ENCODE measurements at regions not wholly inside any gene's neighbourhood (a gene's known extent, or its start where the extent isn't known, plus 50 kb on each side); places are given as distances from the start of the nearest gene placed in this dataset.
"Not testable (repeated sequence)": the region's sequence is repeated elsewhere in the genome, so short reads cannot be mapped to it uniquely, and the experiment has no call there.

DNA sequence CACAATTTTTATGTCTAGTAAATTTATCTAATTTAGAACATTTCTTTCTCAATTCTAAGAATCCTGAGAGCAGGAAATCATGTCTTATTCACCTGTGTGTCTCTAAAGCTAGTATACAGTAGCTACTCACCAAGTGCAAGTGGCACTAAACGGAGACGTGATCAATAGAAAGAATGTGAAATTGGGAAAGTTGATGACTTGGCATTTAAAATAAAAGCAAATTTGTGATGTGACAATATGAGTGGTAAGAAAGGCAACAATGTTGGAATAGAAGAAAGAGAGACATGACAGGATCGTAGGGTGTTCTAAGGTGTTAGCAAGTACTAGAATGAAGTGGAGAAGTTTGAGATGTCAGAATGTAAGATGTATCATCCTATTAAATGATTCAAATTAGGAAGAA is 725.9 kb downstream of the BCKDHB start:
- no peaks in the 10 kb centered on the region for H3K4me1 Mint-ChIP-seq
- peaks cover 6% of the 10 kb centered on the region for H3K9me3 Mint-ChIP-seq
- DNase-seq (ENCODE audit: low spot score in 2 of 2) (no peak), ATAC-seq (replicated peaks; ENCODE audit: extremely low read depth, poor library complexity, severe bottlenecking) (no peak)
- no peaks in the 10 kb centered on the region for H3K36me3 Mint-ChIP-seq (ENCODE audit: insufficient read depth)
- no peak overlapping the region for H3K4me3 Mint-ChIP-seq
- H3K27me3 Mint-ChIP-seq = no peaks in the 10 kb centered on the region
- no peak overlapping the region for H3K27ac Mint-ChIP-seq (ENCODE audit: low read depth)

DNA sequence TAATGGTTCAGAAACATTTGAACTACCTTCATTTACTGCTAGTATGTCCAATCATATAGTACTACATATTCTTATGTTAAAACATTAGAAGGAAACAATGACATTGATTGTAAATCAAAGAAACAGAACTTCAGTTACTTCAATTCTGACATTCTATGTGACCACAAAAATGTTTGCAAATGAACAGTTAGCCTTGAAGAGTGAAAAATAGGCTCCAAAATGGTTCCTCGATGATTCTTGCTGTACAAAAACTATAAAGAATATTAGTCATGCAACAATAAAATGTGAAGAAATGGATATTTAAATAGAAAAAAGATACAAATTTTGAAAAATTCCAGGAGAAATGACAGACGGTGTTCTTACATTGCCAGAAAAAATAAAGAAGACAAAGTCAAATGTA is 686.9 kb downstream of the BCKDHB start:
- ATAC-seq (replicated peaks; ENCODE audit: extremely low read depth, poor library complexity, severe bottlenecking) = no peak
- H3K4me1 Mint-ChIP-seq = no peaks in the 10 kb centered on the region
- H3K27ac Mint-ChIP-seq (ENCODE audit: low read depth) = no peak overlapping the region
- no peaks in the 10 kb centered on the region for H3K9me3 Mint-ChIP-seq
- H3K27me3 Mint-ChIP-seq = no peaks in the 10 kb centered on the region
- H3K4me3 Mint-ChIP-seq = no peak overlapping the region
- no peaks in the 10 kb centered on the region for H3K36me3 Mint-ChIP-seq (ENCODE audit: insufficient read depth)
- no peak for DNase-seq (ENCODE audit: low spot score in 2 of 2)

DNA sequence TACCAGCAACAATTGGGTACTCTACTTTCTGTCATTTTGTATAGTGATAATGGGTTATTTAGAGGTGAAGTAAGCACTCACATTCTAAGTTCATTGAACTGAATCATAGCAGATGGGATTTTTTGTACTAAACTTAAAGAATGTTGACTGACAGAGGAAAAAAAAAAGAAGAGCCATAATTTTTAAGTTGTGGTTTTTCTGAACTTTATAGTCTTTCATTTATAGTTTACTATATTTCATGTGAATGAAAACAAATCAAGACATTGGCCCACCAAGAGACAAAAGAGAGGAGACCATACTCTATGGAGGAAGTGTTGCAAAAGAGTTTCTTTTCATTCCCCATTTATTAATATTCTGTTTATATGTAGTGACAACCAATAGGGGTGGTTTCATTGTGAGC is 685.7 kb downstream of the BCKDHB start:
- H3K27ac Mint-ChIP-seq (ENCODE audit: low read depth) = no peak overlapping the region
- H3K4me1 Mint-ChIP-seq = no peaks in the 10 kb centered on the region

GRCh38 chr6:80789912-80790570 is 683.6 kb downstream of the BCKDHB start:
- no peak overlapping the region for H3K27ac Mint-ChIP-seq (ENCODE audit: low read depth)
- H3K9me3 Mint-ChIP-seq = peaks cover 7% of the 10 kb centered on the region
- no peaks in the 10 kb centered on the region for H3K36me3 Mint-ChIP-seq (ENCODE audit: insufficient read depth)
- no peaks in the 10 kb centered on the region for H3K4me1 Mint-ChIP-seq
- no peaks in the 10 kb centered on the region for H3K27me3 Mint-ChIP-seq
- no peak overlapping the region for H3K4me3 Mint-ChIP-seq
- ATAC-seq (replicated peaks; ENCODE audit: extremely low read depth, poor library complexity, severe bottlenecking) = no peak
- DNase-seq (ENCODE audit: low spot score in 2 of 2) = no peak

More for the DNA sequence above, 685.7 kb downstream of the BCKDHB start:
- DNase-seq (ENCODE audit: low spot score in 2 of 2) (no peak), ATAC-seq (replicated peaks; ENCODE audit: extremely low read depth, poor library complexity, severe bottlenecking) (no peak)
- Mint-ChIP-seq H3K4me3 (no peak overlapping the region), H3K36me3 (ENCODE audit: insufficient read depth) (no peaks in the 10 kb centered on the region), H3K27me3 (no peaks in the 10 kb centered on the region), H3K9me3 (no peaks in the 10 kb centered on the region)

GRCh38 chr6:80783271-80783670 is 676.8 kb downstream of the BCKDHB start:
- H3K4me1 Mint-ChIP-seq; H3K36me3 Mint-ChIP-seq (ENCODE audit: insufficient read depth); DNase-seq (ENCODE audit: low spot score in 2 of 2); ATAC-seq (replicated peaks; ENCODE audit: extremely low read depth, poor library complexity, severe bottlenecking); H3K4me3 Mint-ChIP-seq; H3K27ac Mint-ChIP-seq (ENCODE audit: low read depth); H3K27me3 Mint-ChIP-seq: not testable (repeated sequence)
- H3K9me3 Mint-ChIP-seq = peaks cover 23% of the 10 kb centered on the region

DNA sequence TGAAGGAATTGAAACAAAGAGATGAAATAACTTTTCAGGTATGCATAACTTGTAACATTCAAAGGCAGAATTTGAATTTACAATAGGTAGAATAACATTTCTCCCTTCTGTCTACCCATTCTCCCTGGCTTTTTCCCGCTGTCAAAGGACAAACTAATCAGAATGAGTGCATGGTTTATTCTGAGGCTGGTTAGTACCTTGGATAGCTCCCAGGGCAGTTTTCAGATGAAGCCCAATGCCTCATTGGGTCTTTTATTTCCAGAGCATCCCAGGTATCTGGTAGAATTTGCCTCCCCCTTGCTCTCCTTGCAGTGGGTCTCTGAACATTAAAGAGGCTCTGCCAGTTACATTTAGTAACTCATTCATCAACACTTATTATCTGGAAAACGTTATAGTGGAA is 665.5 kb downstream of the BCKDHB start:
- no peak overlapping the region for H3K27ac Mint-ChIP-seq (ENCODE audit: low read depth)
- H3K4me3 Mint-ChIP-seq = no peak overlapping the region
- H3K4me1 Mint-ChIP-seq = no peaks in the 10 kb centered on the region
- no peaks in the 10 kb centered on the region for H3K27me3 Mint-ChIP-seq
- H3K36me3 Mint-ChIP-seq (ENCODE audit: insufficient read depth) = peaks cover 2% of the 10 kb centered on the region
- ATAC-seq (replicated peaks; ENCODE audit: extremely low read depth, poor library complexity, severe bottlenecking) (no peak), DNase-seq (ENCODE audit: low spot score in 2 of 2) (no peak)
- H3K9me3 Mint-ChIP-seq = peaks cover 17% of the 10 kb centered on the region

DNA sequence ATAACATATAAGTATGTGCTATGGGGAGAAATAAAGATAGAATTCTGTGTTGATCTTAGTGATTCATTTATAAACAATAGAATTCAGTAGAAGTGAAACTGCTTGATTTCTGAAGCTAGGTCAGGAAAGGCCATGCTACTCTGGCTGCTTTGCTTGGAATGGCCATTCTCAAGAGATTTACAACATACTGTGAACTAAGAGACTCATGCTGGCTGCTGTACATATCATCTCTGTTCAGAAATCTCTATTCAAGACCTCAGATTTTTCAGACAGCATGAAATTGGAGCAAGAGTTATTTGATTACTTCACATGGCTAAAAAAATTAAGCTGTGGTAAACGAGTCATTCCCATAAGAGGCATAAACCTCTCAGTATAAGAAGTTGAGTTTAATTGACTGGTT is 662.6 kb downstream of the BCKDHB start:
- H3K4me3 Mint-ChIP-seq = no peak overlapping the region
- no peak overlapping the region for H3K27ac Mint-ChIP-seq (ENCODE audit: low read depth)
- no peaks in the 10 kb centered on the region for H3K4me1 Mint-ChIP-seq
- H3K9me3 Mint-ChIP-seq = peaks cover 12% of the 10 kb centered on the region
- H3K36me3 Mint-ChIP-seq (ENCODE audit: insufficient read depth) = peaks cover 2% of the 10 kb centered on the region
- ATAC-seq (replicated peaks; ENCODE audit: extremely low read depth, poor library complexity, severe bottlenecking) (no peak), DNase-seq (ENCODE audit: low spot score in 2 of 2) (no peak)
- H3K27me3 Mint-ChIP-seq = no peaks in the 10 kb centered on the region

GRCh38 chr6:80767808-80768207 is 661.3 kb downstream of the BCKDHB start:
- H3K27ac Mint-ChIP-seq (ENCODE audit: low read depth) = no peak overlapping the region

GRCh38 chr6:80744213-80744612 is 637.7 kb downstream of the BCKDHB start:
- Mint-ChIP-seq H3K36me3 (ENCODE audit: insufficient read depth) (no peaks in the 10 kb centered on the region), H3K4me3 (no peak overlapping the region), H3K4me1 (no peaks in the 10 kb centered on the region), H3K9me3 (peaks cover 10% of the 10 kb centered on the region), H3K27me3 (no peaks in the 10 kb centered on the region), H3K27ac (ENCODE audit: low read depth) (no peak overlapping the region)
- no peak for ATAC-seq (replicated peaks; ENCODE audit: extremely low read depth, poor library complexity, severe bottlenecking)
- no peak for DNase-seq (ENCODE audit: low spot score in 2 of 2)

More at GRCh38 chr6:80767808-80768207, 661.3 kb downstream of the BCKDHB start:
- Mint-ChIP-seq H3K4me3 (no peak overlapping the region), H3K4me1 (no peaks in the 10 kb centered on the region), H3K9me3 (peaks cover 12% of the 10 kb centered on the region), H3K27me3 (no peaks in the 10 kb centered on the region), H3K36me3 (ENCODE audit: insufficient read depth) (peaks cover 2% of the 10 kb centered on the region)
- no peak for ATAC-seq (replicated peaks; ENCODE audit: extremely low read depth, poor library complexity, severe bottlenecking)
- no peak for DNase-seq (ENCODE audit: low spot score in 2 of 2)

DNA sequence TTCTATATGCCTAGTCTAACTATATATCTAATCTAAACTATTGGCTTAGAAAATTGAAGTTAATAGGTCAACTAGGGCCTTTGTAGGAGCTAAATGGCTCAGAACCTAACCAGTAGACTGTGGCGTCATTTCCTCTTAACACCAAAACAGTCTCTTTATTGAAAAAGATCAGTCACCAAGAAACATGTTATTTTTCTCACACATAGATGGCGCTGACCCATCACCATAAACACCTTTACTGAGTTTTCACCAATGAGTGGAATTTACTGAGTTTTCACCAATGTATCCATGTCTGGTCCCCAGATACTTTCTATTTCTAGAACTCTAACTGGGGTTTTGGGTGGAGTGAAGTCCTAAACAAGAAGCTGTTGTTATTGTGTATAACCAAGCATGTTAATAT is 636.0 kb downstream of the BCKDHB start:
- Mint-ChIP-seq H3K27ac (ENCODE audit: low read depth) (no peak overlapping the region), H3K4me1 (no peaks in the 10 kb centered on the region), H3K36me3 (ENCODE audit: insufficient read depth) (no peaks in the 10 kb centered on the region), H3K4me3 (no peak overlapping the region), H3K9me3 (peaks cover 10% of the 10 kb centered on the region), H3K27me3 (no peaks in the 10 kb centered on the region)
- no peak for DNase-seq (ENCODE audit: low spot score in 2 of 2)
- ATAC-seq (replicated peaks; ENCODE audit: extremely low read depth, poor library complexity, severe bottlenecking) = no peak

GRCh38 chr6:80733641-80734040 is 627.2 kb downstream of the BCKDHB start:
- H3K27ac Mint-ChIP-seq (ENCODE audit: low read depth) = no peak overlapping the region
- DNase-seq (ENCODE audit: low spot score in 2 of 2) = no peak
- no peaks in the 10 kb centered on the region for H3K27me3 Mint-ChIP-seq
- H3K9me3 Mint-ChIP-seq = peaks cover 14% of the 10 kb centered on the region
- H3K36me3 Mint-ChIP-seq (ENCODE audit: insufficient read depth) = no peaks in the 10 kb centered on the region
- H3K4me3 Mint-ChIP-seq = no peak overlapping the region
- ATAC-seq (replicated peaks; ENCODE audit: extremely low read depth, poor library complexity, severe bottlenecking) = no peak
- H3K4me1 Mint-ChIP-seq = no peaks in the 10 kb centered on the region

- Mint-ChIP-seq H3K4me1 (no peaks in the 10 kb centered on the region), H3K9me3 (peaks cover 11% of the 10 kb centered on the region), H3K27ac (ENCODE audit: low read depth) (no peak overlapping the region), H3K4me3 (no peak overlapping the region), H3K36me3 (ENCODE audit: insufficient read depth) (no peaks in the 10 kb centered on the region), H3K27me3 (no peaks in the 10 kb centered on the region)
- no peak for DNase-seq (ENCODE audit: low spot score in 2 of 2)
- no peak for ATAC-seq (replicated peaks; ENCODE audit: extremely low read depth, poor library complexity, severe bottlenecking)
These were observed 622.4 kb downstream of the BCKDHB start for GRCh38 chr6:80728830-80729229.

DNA sequence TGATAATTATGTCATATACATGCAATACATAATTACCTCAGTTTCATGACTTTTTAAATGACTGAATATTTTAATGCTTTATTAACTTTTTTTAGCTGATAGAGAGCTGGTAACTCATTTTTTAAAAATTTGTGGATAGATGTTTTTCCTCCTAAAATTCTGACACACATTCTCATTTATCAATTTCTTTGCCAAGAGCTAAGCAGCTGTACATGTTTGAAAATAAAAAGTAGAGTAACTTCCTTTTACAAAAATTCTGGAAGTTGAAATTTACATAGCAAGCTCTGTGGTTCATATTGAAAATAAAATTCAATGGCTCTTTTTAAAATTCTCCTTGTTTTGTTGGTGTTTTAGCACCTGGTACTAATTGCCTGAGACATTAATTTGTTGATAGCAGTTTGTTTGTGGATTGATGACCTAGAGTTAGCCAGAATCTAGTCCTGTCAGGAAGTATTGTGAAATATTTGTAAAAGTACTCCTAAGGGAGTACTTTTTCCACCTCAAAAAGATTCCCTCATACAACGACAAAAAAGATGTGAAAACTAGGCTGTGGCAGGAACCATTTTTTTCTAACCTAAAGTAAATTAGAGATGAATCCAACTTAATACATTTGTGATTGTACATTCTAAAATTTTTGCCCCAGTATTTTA is 621.8 kb downstream of the BCKDHB start:
- Mint-ChIP-seq H3K27ac (ENCODE audit: low read depth) (no peak overlapping the region), H3K27me3 (no peaks in the 10 kb centered on the region), H3K4me3 (no peak overlapping the region), H3K4me1 (no peaks in the 10 kb centered on the region), H3K9me3 (peaks cover 11% of the 10 kb centered on the region), H3K36me3 (ENCODE audit: insufficient read depth) (no peaks in the 10 kb centered on the region)
- no peak for ATAC-seq (replicated peaks; ENCODE audit: extremely low read depth, poor library complexity, severe bottlenecking)
- DNase-seq (ENCODE audit: low spot score in 2 of 2) = no peak

Measured in central memory CD8-positive, alpha-beta T cell (primary cell).